MM.1S (cell line): ENCODE measurements at regions not wholly inside any gene's neighbourhood (a gene's known extent, or its start where the extent isn't known, plus 50 kb on each side); places are given as distances from the start of the nearest gene placed in this dataset.
A peak's percentile ranks its signal among the peaks of the same experiment; 100 is the strongest.

Experiments
- DNase-seq: peaks from one replicate; pipeline ENCODE4 v3.0.0-alpha.2; 2015
- H2AFZ ChIP-seq: fragments of 300-600 bp; sonication (generic); 2 replicates; pipeline ENCODE4 v1.6.0; 2016; ENCODE audit warnings: antibody characterized with exemption, low read length
- H3F3A ChIP-seq: fragments of 300-600 bp; sonication (generic); 2 replicates; pipeline ENCODE4 v1.6.1; 2016; ENCODE audit warnings: mild to moderate bottlenecking, antibody characterized with exemption, low read length, moderate library complexity, mixed read lengths; ENCODE audit not compliant: insufficient read depth
- H3K27ac ChIP-seq: fragments of 300-600 bp; sonication (generic); 2 replicates; pipeline ENCODE4 v1.5.1; 2016; ENCODE audit warnings: mild to moderate bottlenecking, low read length
- H3K27me3 ChIP-seq: fragments of 300-600 bp; sonication (generic); replicated peaks from 2 replicates; pipeline ENCODE4 v1.6.0; 2016; ENCODE audit warnings: low read length; ENCODE audit not compliant: insufficient read depth
- H3K36me3 ChIP-seq: fragments of 300-600 bp; sonication (generic); replicated peaks from 2 replicates; pipeline ENCODE4 v1.6.1; 2016; ENCODE audit warnings: mild to moderate bottlenecking, low read length, mixed read lengths; ENCODE audit not compliant: insufficient read depth
- H3K4me1 ChIP-seq: fragments of 300-600 bp; sonication (generic); 2 replicates; pipeline ENCODE4 v1.6.1; 2016; ENCODE audit warnings: low read length, mixed read lengths
- H3K4me2 ChIP-seq: fragments of 300-600 bp; sonication (generic); 2 replicates; pipeline ENCODE4 v1.6.0; 2016; ENCODE audit warnings: low read depth, low read length
- H3K4me3 ChIP-seq: fragments of 300-600 bp; sonication (generic); 2 replicates; pipeline ENCODE4 v1.5.1; 2016; ENCODE audit warnings: low read length, mixed read lengths
- H3K79me2 ChIP-seq: fragments of 300-600 bp; sonication (generic); 2 replicates; pipeline ENCODE4 v1.6.1; 2016; ENCODE audit warnings: mixed run types, low read length, mixed read lengths
- H3K9ac ChIP-seq: fragments of 300-600 bp; sonication (generic); 2 replicates; pipeline ENCODE4 v1.6.1; 2016; ENCODE audit warnings: low read length, mixed read lengths
- H3K9me2 ChIP-seq: fragments of 300-600 bp; sonication (generic); replicated peaks from 2 replicates; pipeline ENCODE4 v1.6.1; 2016; ENCODE audit warnings: mild to moderate bottlenecking, low read length, mixed read lengths; ENCODE audit not compliant: insufficient read depth
- H3K9me3 ChIP-seq: fragments of 300-600 bp; sonication (generic); replicated peaks from 2 replicates; pipeline ENCODE4 v1.6.1; 2016; ENCODE audit warnings: mild to moderate bottlenecking, low read length, mixed read lengths; ENCODE audit not compliant: insufficient read depth
- H4K20me1 ChIP-seq: fragments of 300-600 bp; sonication (generic); 2 replicates; pipeline ENCODE4 v1.6.1; 2016; ENCODE audit warnings: mild to moderate bottlenecking, low read length, moderate library complexity, mixed read lengths; ENCODE audit not compliant: insufficient read depth
- CTCF ChIP-seq: fragments of 300-600 bp; sonication (generic); IDR thresholded peaks from 2 replicates; pipeline ENCODE4 v1.5.1; 2016; ENCODE audit warnings: antibody characterized with exemption, low read length, mixed read lengths
- EZH2 ChIP-seq: fragments of 300-600 bp; sonication (generic); optimal IDR thresholded peaks from 2 replicates; pipeline ENCODE3; 2017; ENCODE audit warnings: low read depth, mild to moderate bottlenecking, antibody characterized with exemption, low read length, mixed read lengths
- EZH2phosphoT487 ChIP-seq: fragments of 300-600 bp; sonication (generic); IDR thresholded peaks from 2 replicates; pipeline ENCODE4 v1.6.1; 2018; ENCODE audit warnings: antibody characterized with exemption, low read length

GRCh38 chrX:10078266-10078665, 78.5 kb upstream of the CLCN4 start:
- TF ChIP-seq CTCF = no peak
- TF ChIP-seq EZH2 = no peak
- no peak for TF ChIP-seq EZH2phosphoT487
- Histone ChIP-seq H3K79me2 (peaks cover 10% of the 10 kb centered on the region; the same call in 1 of the 2 replicates), H3K9ac (no peak overlapping the region), H3K27ac (no peak overlapping the region), H3K4me2 (no peak overlapping the region), H3K4me3 (no peak overlapping the region), H3K9me2 (no peaks in the 10 kb centered on the region), H2AFZ (no peak overlapping the region), H3F3A (peaks cover 13% of the 10 kb centered on the region), H4K20me1 (no peaks in the 10 kb centered on the region), H3K9me3 (no peaks in the 10 kb centered on the region), H3K4me1 (peaks cover 6% of the 10 kb centered on the region), H3K27me3 (no peaks in the 10 kb centered on the region), H3K36me3 (no peaks in the 10 kb centered on the region)
- no peak for DNase-seq

- H2AFZ ChIP-seq = no peak overlapping the region
- no peak overlapping the region for H3K4me3 ChIP-seq
- H3F3A ChIP-seq = peaks cover 23% of the 10 kb centered on the region
- TF ChIP-seq CTCF (no peak), EZH2 (no peak), EZH2phosphoT487 (no peak)
- no peaks in the 10 kb centered on the region for H3K9me3 ChIP-seq
- no peak overlapping the region for H3K9ac ChIP-seq
- H3K4me2 ChIP-seq = no peak overlapping the region
- no peaks in the 10 kb centered on the region for H3K27me3 ChIP-seq
- H3K4me1 ChIP-seq = peaks cover 15% of the 10 kb centered on the region
- no peak for DNase-seq
- H4K20me1 ChIP-seq = no peaks in the 10 kb centered on the region
- no peaks in the 10 kb centered on the region for H3K36me3 ChIP-seq
- peaks cover 11% of the 10 kb centered on the region for H3K79me2 ChIP-seq
- H3K27ac ChIP-seq = no peak overlapping the region
- H3K9me2 ChIP-seq = no peaks in the 10 kb centered on the region
Measured at GRCh38 chrX:10079231-10079630, 77.5 kb upstream of the CLCN4 start.

- H3K27me3 ChIP-seq = no peaks in the 10 kb centered on the region
- H3K36me3 ChIP-seq = no peaks in the 10 kb centered on the region
- peaks cover 35% of the 10 kb centered on the region for H3F3A ChIP-seq
- peak overlapping the region; percentile 24 for H3K4me3 ChIP-seq
- DNase-seq = no peak
- H2AFZ ChIP-seq = no peak overlapping the region
- peak overlapping the region; percentile 93 for H3K27ac ChIP-seq
- no peaks in the 10 kb centered on the region for H4K20me1 ChIP-seq
- peak overlapping the region; percentile 80 for H3K4me2 ChIP-seq
- no peaks in the 10 kb centered on the region for H3K9me2 ChIP-seq
- H3K9ac ChIP-seq = peak overlapping the region; percentile 64
- TF ChIP-seq EZH2phosphoT487 (no peak), EZH2 (no peak), CTCF (no peak)
- H3K9me3 ChIP-seq = no peaks in the 10 kb centered on the region
- peaks cover 19% of the 10 kb centered on the region for H3K79me2 ChIP-seq
- H3K4me1 ChIP-seq = peaks cover 33% of the 10 kb centered on the region
Measured at GRCh38 chrX:10083809-10084208, 73.0 kb upstream of the CLCN4 start.
